ENCODE measurements at regions not wholly inside any gene's neighbourhood (a gene's known extent, or its start where the extent isn't known, plus 50 kb on each side); places are given as distances from the start of the nearest gene placed in this dataset.

- no peaks in the 10 kb centered on the region for H3K9me3 ChIP-seq (replicated peaks; ENCODE audit: insufficient read depth, low read length)
- H3K27ac ChIP-seq (ENCODE audit: low read length): no peak overlapping the region
- no peaks in the 10 kb centered on the region for H3K36me3 ChIP-seq (replicated peaks; ENCODE audit: insufficient read depth, low read length)
- DNase-seq: no peak
- H3K4me2 ChIP-seq (ENCODE audit: low read depth, low read length): no peak overlapping the region
- no peaks in the 10 kb centered on the region for H4K20me1 ChIP-seq (ENCODE audit: insufficient read depth, low read length)
- H3K4me1 ChIP-seq (ENCODE audit: low read length): no peaks in the 10 kb centered on the region
- TF ChIP-seq EZH2phosphoT487 (IDR thresholded peaks at IDR 0.05; ENCODE audit: low read length) (no peak), EZH2 (optimal IDR thresholded peaks at IDR 0.05; ENCODE audit: low read depth, low read length) (no peak), CTCF (IDR thresholded peaks at IDR 0.05; ENCODE audit: low read length) (no peak)
- no peak overlapping the region for H3K9ac ChIP-seq (ENCODE audit: low read length)
- no peak overlapping the region for H2AFZ ChIP-seq (ENCODE audit: low read length)
- H3K27me3 ChIP-seq (replicated peaks; ENCODE audit: insufficient read depth, low read length): no peaks in the 10 kb centered on the region
- H3K9me2 ChIP-seq (replicated peaks; ENCODE audit: insufficient read depth, low read length): no peaks in the 10 kb centered on the region
- no peak overlapping the region for H3K4me3 ChIP-seq (ENCODE audit: low read length)
- H3K79me2 ChIP-seq (ENCODE audit: low read length): no peaks in the 10 kb centered on the region
- H3F3A ChIP-seq (ENCODE audit: insufficient read depth, low read length): no peaks in the 10 kb centered on the region
These were observed 543.3 kb upstream of the MARCKS start for GRCh38 chr6:113313841-113314240.

- Histone ChIP-seq H3F3A (ENCODE audit: insufficient read depth, low read length) (no peaks in the 10 kb centered on the region), H3K4me2 (ENCODE audit: low read depth, low read length) (no peak overlapping the region), H3K9me3 (replicated peaks; ENCODE audit: insufficient read depth, low read length) (no peaks in the 10 kb centered on the region), H3K9me2 (replicated peaks; ENCODE audit: insufficient read depth, low read length) (no peaks in the 10 kb centered on the region), H2AFZ (ENCODE audit: low read length) (no peak overlapping the region), H3K4me1 (ENCODE audit: low read length) (no peaks in the 10 kb centered on the region), H3K79me2 (ENCODE audit: low read length) (no peaks in the 10 kb centered on the region), H3K36me3 (replicated peaks; ENCODE audit: insufficient read depth, low read length) (no peaks in the 10 kb centered on the region), H4K20me1 (ENCODE audit: insufficient read depth, low read length) (no peaks in the 10 kb centered on the region), H3K9ac (ENCODE audit: low read length) (no peak overlapping the region), H3K27ac (ENCODE audit: low read length) (no peak overlapping the region), H3K4me3 (ENCODE audit: low read length) (no peak overlapping the region), H3K27me3 (replicated peaks; ENCODE audit: insufficient read depth, low read length) (no peaks in the 10 kb centered on the region)
- no peak for DNase-seq
- TF ChIP-seq EZH2phosphoT487 (IDR thresholded peaks at IDR 0.05; ENCODE audit: low read length) (no peak), CTCF (IDR thresholded peaks at IDR 0.05; ENCODE audit: low read length) (no peak), EZH2 (optimal IDR thresholded peaks at IDR 0.05; ENCODE audit: low read depth, low read length) (no peak)
These were observed 542.0 kb upstream of the MARCKS start for GRCh38 chr6:113315165-113315564.

- Histone ChIP-seq H3K9ac (ENCODE audit: low read length) (no peak overlapping the region), H3K79me2 (ENCODE audit: low read length) (no peaks in the 10 kb centered on the region), H3K27me3 (replicated peaks; ENCODE audit: insufficient read depth, low read length) (no peaks in the 10 kb centered on the region), H3K9me3 (replicated peaks; ENCODE audit: insufficient read depth, low read length) (no peaks in the 10 kb centered on the region), H3K4me1 (ENCODE audit: low read length) (no peaks in the 10 kb centered on the region), H4K20me1 (ENCODE audit: insufficient read depth, low read length) (no peaks in the 10 kb centered on the region), H2AFZ (ENCODE audit: low read length) (no peak overlapping the region), H3K36me3 (replicated peaks; ENCODE audit: insufficient read depth, low read length) (no peaks in the 10 kb centered on the region), H3F3A (ENCODE audit: insufficient read depth, low read length) (no peaks in the 10 kb centered on the region), H3K27ac (ENCODE audit: low read length) (no peak overlapping the region), H3K4me2 (ENCODE audit: low read depth, low read length) (no peak overlapping the region), H3K9me2 (replicated peaks; ENCODE audit: insufficient read depth, low read length) (no peaks in the 10 kb centered on the region), H3K4me3 (ENCODE audit: low read length) (no peak overlapping the region)
- TF ChIP-seq EZH2phosphoT487 (IDR thresholded peaks at IDR 0.05; ENCODE audit: low read length) (no peak), CTCF (IDR thresholded peaks at IDR 0.05; ENCODE audit: low read length) (no peak), EZH2 (optimal IDR thresholded peaks at IDR 0.05; ENCODE audit: low read depth, low read length) (no peak)
- DNase-seq: no peak
These were observed 541.3 kb upstream of the MARCKS start for GRCh38 chr6:113315879-113316278.

Measured in MM.1S (cell line).